Gastrocnemius medialis (tissue), 4 donors: ENCODE measurements at regions not wholly inside any gene's neighbourhood (a gene's known extent, or its start where the extent isn't known, plus 50 kb on each side); places are given as distances from the start of the nearest gene placed in this dataset.

Experiments
- ATAC-seq, 2 donors: fragments of 150-250 bp; one replicate each; pipeline ENCODE4 v1.9.1; 2016
- DNase-seq, 2 donors: peaks; one replicate each; pipeline ENCODE4 v3.0.0-alpha.2; 2019
- H3K27ac ChIP-seq, 4 donors: fragments of 200-600 bp; sonication (generic); 1 replicate in 1 of 4; 2 replicates in 3 of 4; pipeline ENCODE4 v1.5.1; 2016 to 2018; ENCODE audit warnings: mild to moderate bottlenecking in 2 of 4, moderate library complexity in 1 of 4
- H3K27me3 ChIP-seq, 3 donors: fragments of 200-600 bp; sonication (generic) in 2 of 3; 1 replicate in 1 of 3; 2 replicates in 2 of 3; pipeline versions ENCODE4 v1.5.1 to v1.6.0; 2016 to 2019; ENCODE audit warnings: mild to moderate bottlenecking in 1 of 3, moderate library complexity in 1 of 3
- H3K36me3 ChIP-seq, 2 donors: fragments of 200-600 bp; sonication (generic) in 1 of 2; one replicate each; pipeline ENCODE4 v1.5.1; 2017 to 2018
- H3K4me1 ChIP-seq, 2 donors: fragments of 200-600 bp; sonication (generic) in 1 of 2; one replicate each; pipeline ENCODE4 v1.5.1; 2016 to 2017; ENCODE audit warnings: mild to moderate bottlenecking in 2 of 2
- H3K4me3 ChIP-seq, 4 donors: fragments of 200-600 bp; sonication (generic) in 3 of 4; 1 replicate in 1 of 4; 2 replicates in 3 of 4; pipeline ENCODE4 v1.5.1; 2016 to 2019; ENCODE audit warnings: mild to moderate bottlenecking in 2 of 4
- H3K9me3 ChIP-seq, 3 donors: fragments of 200-600 bp; sonication (generic) in 2 of 3; 1 replicate in 1 of 3; 2 replicates in 2 of 3; pipeline ENCODE4 v1.5.1; 2016 to 2019
- CTCF ChIP-seq, 5 experiments: fragments of 450-650 bp in 3 of 5; fragments of 200-600 bp in 2 of 5; sonication (generic) in 2 of 5; IDR thresholded peaks in 4 of 5; conservative IDR thresholded peaks in 1 of 5; 1 replicate in 4 of 5; 2 replicates in 1 of 5; pipeline ENCODE4 v1.5.1; 2016 to 2019; ENCODE audit warnings: antibody characterized with exemption in 5 of 5, mild to moderate bottlenecking in 3 of 5, moderate library complexity in 3 of 5
- POLR2A ChIP-seq, 2 donors: fragments of 450-650 bp; IDR thresholded peaks; one replicate each; pipeline ENCODE4 v1.6.1; 2017; ENCODE audit warnings: antibody characterized with exemption in 2 of 2, mild to moderate bottlenecking in 2 of 2, moderate library complexity in 2 of 2
- in situ Hi-C, 4 donors: fragments of 200-750 bp; cut with MboI; loops; one replicate each; pipeline versions ENCODE4 v1.15.0 to v1.8.0; 2017; ENCODE audit warnings: low sequenced_read_pairs in 4 of 4
- intact Hi-C: fragments of 100-400 bp; cut with DNase I; formaldehyde crosslinking; loops from one replicate; pipeline ENCODE4 v1.15.1; 2023; ENCODE audit warnings: low total_unique reads

GRCh38 chr4:23320931-23321587, 568.8 kb downstream of the PPARGC1A start:
- ATAC-seq (no peak), DNase-seq (no peak)
- TF ChIP-seq CTCF (IDR thresholded peaks at IDR 0.05 in 4 of 5, conservative IDR thresholded peaks at IDR 0.05 in 1 of 5) (no peak), POLR2A (IDR thresholded peaks at IDR 0.05) (no peak)
- no peak overlapping the region for H3K4me3 ChIP-seq
- no peaks in the 10 kb centered on the region for H3K9me3 ChIP-seq
- H3K27ac ChIP-seq: no peak overlapping the region
- intact Hi-C loops (no loop called here), in situ Hi-C loops (no loop called here)
- H3K4me1 ChIP-seq: peaks cover 0 to 4% of the 10 kb centered on the region in 2 donors
- H3K36me3 ChIP-seq: no peaks in the 10 kb centered on the region
- H3K27me3 ChIP-seq: no peaks in the 10 kb centered on the region

GRCh38 chr4:23312686-23313085, 577.2 kb downstream of the PPARGC1A start:
- no peak for DNase-seq
- TF ChIP-seq CTCF (IDR thresholded peaks at IDR 0.05 in 4 of 5, conservative IDR thresholded peaks at IDR 0.05 in 1 of 5) (no peak), POLR2A (IDR thresholded peaks at IDR 0.05) (no peak)
- Histone ChIP-seq H3K27me3 (no peaks in the 10 kb centered on the region), H3K9me3 (no peaks in the 10 kb centered on the region), H3K36me3 (no peaks in the 10 kb centered on the region), H3K4me3 (no peak overlapping the region), H3K4me1 (no peaks in the 10 kb centered on the region), H3K27ac (no peak overlapping the region)
- intact Hi-C loops (no loop called here), in situ Hi-C loops (no loop called here)
- ATAC-seq: no peak

GRCh38 chr4:23311983-23312382, 577.9 kb downstream of the PPARGC1A start:
- intact Hi-C loops (no loop called here), in situ Hi-C loops (no loop called here)
- H3K27ac ChIP-seq: no peak overlapping the region
- TF ChIP-seq POLR2A (IDR thresholded peaks at IDR 0.05) (no peak), CTCF (IDR thresholded peaks at IDR 0.05 in 4 of 5, conservative IDR thresholded peaks at IDR 0.05 in 1 of 5) (no peak)
- no peaks in the 10 kb centered on the region for H3K27me3 ChIP-seq
- no peak overlapping the region for H3K4me3 ChIP-seq
- ATAC-seq (no peak), DNase-seq (no peak)
- no peaks in the 10 kb centered on the region for H3K4me1 ChIP-seq
- H3K9me3 ChIP-seq: no peaks in the 10 kb centered on the region
- no peaks in the 10 kb centered on the region for H3K36me3 ChIP-seq

- DNase-seq (no peak), ATAC-seq (peak in 1 of 2 donors; percentile 58)
- no peaks in the 10 kb centered on the region for H3K9me3 ChIP-seq
- peak overlapping the region in 1 of 4 donors; percentile 7 for H3K27ac ChIP-seq
- H3K4me3 ChIP-seq: no peak overlapping the region
- in situ Hi-C loops (no loop called here), intact Hi-C loops (no loop called here)
- no peaks in the 10 kb centered on the region for H3K36me3 ChIP-seq
- TF ChIP-seq CTCF (IDR thresholded peaks at IDR 0.05 in 4 of 5, conservative IDR thresholded peaks at IDR 0.05 in 1 of 5) (no peak), POLR2A (IDR thresholded peaks at IDR 0.05) (no peak)
- no peaks in the 10 kb centered on the region for H3K4me1 ChIP-seq
- no peaks in the 10 kb centered on the region for H3K27me3 ChIP-seq
Measured at GRCh38 chr4:23305026-23305425, 584.8 kb downstream of the PPARGC1A start.

GRCh38 chr4:23298371-23298770, 591.5 kb downstream of the PPARGC1A start:
- H3K4me1 ChIP-seq: no peaks in the 10 kb centered on the region
- in situ Hi-C loops: no loop called here
- DNase-seq (no peak), ATAC-seq (no peak)
- H3K36me3 ChIP-seq: no peaks in the 10 kb centered on the region
- no peaks in the 10 kb centered on the region for H3K9me3 ChIP-seq
- intact Hi-C loops: no loop called here
- H3K4me3 ChIP-seq: no peak overlapping the region
- H3K27me3 ChIP-seq: no peaks in the 10 kb centered on the region
- no peak overlapping the region for H3K27ac ChIP-seq
- TF ChIP-seq POLR2A (IDR thresholded peaks at IDR 0.05) (no peak), CTCF (IDR thresholded peaks at IDR 0.05 in 4 of 5, conservative IDR thresholded peaks at IDR 0.05 in 1 of 5) (no peak)
